ENCODE measurements at regions not wholly inside any gene's neighbourhood (a gene's known extent, or its start where the extent isn't known, plus 50 kb on each side); places are given as distances from the start of the nearest gene placed in this dataset.

DNA sequence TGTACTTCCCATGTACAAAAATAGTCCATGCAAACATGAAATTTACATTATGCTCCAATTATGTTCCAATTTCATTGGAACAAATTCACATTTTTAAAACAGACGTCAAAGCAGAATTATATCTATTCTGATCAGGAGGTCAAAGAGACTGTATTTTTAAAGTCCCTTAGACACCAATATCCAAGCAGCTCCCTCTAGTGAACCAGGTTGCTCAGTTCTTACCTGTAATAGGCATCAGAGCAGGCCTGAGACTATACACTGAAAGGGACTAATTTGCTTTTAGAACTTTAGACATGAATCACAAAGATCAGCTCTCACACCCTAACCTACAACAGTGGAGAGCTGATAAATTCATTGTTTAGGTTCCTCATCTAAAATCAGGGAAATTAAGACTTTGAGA is 273.9 kb downstream of the MBD2 start:
- TF ChIP-seq POLR2A (IDR thresholded peaks at IDR 0.05): no peak
- TF ChIP-seq, protein P1, sequence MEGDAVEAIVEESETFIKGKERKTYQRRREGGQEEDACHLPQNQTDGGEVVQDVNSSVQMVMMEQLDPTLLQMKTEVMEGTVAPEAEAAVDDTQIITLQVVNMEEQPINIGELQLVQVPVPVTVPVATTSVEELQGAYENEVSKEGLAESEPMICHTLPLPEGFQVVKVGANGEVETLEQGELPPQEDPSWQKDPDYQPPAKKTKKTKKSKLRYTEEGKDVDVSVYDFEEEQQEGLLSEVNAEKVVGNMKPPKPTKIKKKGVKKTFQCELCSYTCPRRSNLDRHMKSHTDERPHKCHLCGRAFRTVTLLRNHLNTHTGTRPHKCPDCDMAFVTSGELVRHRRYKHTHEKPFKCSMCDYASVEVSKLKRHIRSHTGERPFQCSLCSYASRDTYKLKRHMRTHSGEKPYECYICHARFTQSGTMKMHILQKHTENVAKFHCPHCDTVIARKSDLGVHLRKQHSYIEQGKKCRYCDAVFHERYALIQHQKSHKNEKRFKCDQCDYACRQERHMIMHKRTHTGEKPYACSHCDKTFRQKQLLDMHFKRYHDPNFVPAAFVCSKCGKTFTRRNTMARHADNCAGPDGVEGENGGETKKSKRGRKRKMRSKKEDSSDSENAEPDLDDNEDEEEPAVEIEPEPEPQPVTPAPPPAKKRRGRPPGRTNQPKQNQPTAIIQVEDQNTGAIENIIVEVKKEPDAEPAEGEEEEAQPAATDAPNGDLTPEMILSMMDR (IDR thresholded peaks at IDR 0.05): no peak
- no peak for TF ChIP-seq POLR2AphosphoS5 (IDR thresholded peaks at IDR 0.05; ENCODE audit: insufficient read depth in 1 of 2, low read depth in 1 of 2)
